CD4-positive, alpha-beta T cell treated with Interleukin-15 for 1 hour (primary cell): ENCODE measurements at regions not wholly inside any gene's neighbourhood (a gene's known extent, or its start where the extent isn't known, plus 50 kb on each side); places are given as distances from the start of the nearest gene placed in this dataset.
"Not testable (repeated sequence)": the region's sequence is repeated elsewhere in the genome, so short reads cannot be mapped to it uniquely, and the experiment has no call there.

ENCODE experiments used
- DNase-seq: peaks from one replicate; pipeline ENCODE4 v3.0.0-alpha.2; 2020

DNA sequence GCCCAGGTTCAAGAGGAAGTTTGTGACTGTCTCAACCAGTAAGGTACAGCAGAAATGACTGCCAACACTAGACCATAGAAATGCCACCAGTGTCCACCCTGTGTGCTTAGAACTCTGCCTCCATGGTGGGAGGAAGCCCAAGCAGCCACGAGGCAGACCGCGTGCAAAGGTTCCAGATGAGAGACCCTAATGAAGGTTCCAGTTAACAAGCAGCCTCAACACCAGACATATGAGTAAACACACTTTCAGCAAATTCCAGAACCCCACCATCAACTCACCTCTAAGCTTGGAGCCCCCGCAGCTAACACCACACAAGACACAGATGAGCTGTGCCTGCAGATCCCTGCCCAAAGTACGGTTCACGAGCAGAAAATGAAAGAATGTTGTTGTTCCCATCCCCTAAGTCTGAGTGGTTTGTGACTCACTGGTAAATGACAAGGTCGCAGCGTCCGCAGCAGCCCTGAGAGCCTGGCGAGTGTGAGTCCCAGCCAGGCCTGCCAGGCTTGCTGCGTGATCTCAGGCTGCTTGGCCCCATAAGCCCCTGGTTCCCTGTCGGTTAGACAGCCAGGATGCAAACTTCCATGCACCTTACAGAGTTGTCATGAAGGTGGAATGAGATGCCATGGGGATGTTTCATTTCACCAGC lies 193.7 kb downstream of the C16orf95 start:
- no peak for DNase-seq

DNA sequence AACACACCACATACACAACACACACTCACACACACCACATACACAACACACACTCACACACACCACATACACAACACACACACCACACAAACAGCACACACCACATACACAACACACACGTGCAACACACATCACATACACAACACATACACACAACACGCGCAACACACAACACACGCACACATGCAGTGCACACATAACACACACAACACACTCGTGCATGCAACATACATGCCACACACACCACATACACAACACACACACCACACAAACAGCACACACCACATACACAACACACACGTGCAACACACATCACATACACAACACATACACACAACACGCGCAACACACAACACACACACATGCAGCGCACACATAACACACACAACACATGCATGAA lies 192.8 kb downstream of the C16orf95 start:
- not testable (repeated sequence) for DNase-seq

DNA sequence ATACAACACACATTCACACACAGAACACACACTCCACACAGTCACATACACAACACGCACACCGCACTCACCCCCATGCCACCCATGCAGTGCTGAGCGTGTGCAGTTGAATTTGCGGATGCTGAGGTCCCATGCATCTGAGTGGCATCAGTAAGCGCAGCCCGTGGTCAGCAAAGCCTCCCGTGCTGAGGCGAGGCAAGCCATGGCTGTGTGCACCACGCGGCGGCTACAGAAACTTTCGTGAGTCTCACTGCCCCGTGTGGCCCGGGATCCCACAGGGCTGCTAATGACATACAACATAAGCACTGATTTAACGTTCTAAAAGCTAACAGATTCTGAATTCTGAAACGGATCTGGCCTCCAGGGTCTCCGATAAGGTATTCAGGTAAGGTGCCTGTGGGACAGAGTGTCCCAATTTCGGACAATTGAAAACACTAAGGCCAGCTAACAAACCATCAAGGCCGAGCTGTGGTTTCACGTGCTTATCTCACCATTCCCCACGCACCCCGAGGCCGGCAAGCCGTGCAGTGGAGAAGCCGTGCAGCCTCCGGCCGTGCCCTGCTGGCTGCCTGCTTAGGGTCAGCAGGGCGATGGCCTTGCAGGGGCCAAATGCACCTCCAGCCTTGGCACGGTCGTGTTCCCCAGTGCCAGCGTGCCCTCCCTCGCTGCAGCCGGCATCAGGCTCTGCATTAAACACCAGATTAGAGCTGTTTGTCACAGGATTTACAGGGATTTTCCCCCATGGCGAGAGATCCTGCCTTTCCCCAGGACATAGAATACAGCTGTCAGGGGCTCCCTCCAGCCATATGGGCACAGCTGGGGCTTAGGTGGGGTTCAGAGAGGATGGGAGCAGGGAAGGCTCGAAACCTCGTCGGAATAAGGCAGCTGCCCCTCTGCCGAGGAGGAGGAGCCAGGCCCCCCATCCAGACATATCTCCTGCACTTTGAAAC lies 191.7 kb downstream of the C16orf95 start:
- no peak for DNase-seq

DNA sequence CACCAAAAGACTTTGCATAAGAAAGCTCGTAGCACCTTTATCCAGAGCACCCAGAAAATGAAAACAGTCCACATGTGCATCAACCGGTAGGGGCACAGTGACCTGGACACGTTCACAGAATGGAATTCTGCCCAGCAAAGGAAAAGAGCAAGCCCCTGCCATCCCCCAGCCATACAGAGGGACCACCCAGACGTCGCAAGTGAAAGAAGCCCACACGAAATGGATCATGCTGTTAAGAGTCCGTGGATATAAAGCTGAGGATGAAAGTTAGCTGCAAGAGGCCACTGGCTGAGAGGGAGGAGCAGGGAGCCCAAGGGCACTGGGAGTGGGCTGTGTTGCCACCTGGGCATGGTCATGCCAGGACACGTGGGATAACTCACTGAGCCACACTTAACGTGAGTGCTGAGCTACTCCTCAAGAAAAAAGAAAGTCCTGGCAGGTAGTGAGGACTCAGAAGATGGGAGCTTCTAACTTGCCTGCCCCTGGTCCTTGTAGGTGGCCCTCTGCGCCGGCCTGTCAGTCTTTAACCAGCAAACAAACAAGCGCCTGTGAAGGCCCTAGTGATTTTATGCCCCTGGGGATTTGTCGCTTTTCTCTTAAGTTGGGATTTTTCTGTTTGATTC lies 190.7 kb downstream of the C16orf95 start:
- DNase-seq, result no peak

DNA sequence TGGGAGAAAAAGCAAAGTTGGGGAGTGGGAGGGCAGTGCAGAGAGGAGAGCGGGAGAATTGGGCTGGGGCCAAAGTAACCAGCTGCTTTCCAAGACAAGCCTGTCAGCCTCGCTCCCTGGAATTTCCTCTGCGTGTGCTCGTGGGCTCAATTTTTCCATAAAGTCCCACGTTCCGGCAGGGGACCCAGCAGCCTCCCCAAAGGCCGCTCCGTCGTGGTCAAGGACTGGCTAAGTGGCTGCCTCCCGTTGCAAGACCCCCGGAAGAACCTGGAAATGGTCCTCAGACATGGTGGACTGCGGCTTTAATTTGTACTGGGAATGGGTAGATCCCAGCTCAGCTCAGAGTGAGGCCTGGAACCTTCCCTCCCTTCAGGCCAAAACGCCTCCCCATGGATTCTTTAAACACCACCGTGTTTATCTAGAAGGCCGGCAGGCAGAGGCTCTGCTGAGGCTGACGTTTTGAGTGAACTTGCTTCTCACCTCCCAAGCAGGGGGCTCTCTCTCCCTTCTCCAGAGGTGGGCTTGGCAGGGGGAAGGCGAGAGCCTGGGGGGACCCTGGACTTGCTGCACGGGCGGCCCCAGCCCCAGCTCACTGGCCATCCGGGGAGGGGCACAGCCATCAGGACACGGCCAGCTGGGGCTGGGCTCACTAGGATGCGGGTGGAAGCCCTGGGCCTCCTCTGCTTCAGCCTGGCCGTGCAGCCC lies 190.0 kb downstream of the C16orf95 start:
- no peak for DNase-seq

DNA sequence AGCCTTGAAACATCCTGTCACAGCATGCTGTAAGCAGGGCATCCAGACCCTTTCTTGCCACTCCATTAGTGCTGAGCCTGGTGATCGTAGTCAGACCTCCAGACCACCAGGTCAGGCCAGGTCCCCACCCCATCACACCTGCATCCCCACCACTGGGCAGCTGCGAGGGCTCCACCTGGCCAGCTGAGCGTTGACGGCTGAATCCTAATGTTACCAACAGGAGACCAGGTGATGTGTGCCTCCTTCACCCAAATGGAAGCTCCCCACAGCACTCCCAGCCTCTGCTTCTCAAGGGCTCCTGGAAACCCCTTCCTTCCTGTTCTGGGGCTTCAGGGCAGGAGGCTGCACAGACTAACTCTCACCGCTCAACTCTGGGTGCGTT lies 189.4 kb downstream of the C16orf95 start:
- DNase-seq, result no peak

DNA sequence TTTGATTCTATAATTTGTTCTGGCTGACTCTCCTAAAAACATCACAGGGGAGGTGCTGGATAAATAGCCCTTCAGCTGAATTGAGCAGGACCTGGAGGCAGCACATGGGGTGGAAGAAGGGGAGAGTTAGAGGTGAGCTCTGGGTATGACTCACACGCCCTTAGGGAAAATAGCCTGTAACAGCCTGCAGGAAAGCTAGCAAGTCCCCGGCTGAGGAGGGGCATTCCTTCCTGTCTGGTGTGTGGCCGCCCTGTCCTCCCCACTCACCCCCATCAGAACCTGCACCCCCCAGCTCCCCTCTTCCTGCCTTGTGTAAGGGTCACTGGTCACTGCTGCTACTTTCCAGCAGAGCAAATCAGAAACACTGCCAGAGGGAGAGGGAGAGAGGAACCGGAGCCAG lies 187.4 kb downstream of the C16orf95 start:
- DNase-seq, result no peak

DNA sequence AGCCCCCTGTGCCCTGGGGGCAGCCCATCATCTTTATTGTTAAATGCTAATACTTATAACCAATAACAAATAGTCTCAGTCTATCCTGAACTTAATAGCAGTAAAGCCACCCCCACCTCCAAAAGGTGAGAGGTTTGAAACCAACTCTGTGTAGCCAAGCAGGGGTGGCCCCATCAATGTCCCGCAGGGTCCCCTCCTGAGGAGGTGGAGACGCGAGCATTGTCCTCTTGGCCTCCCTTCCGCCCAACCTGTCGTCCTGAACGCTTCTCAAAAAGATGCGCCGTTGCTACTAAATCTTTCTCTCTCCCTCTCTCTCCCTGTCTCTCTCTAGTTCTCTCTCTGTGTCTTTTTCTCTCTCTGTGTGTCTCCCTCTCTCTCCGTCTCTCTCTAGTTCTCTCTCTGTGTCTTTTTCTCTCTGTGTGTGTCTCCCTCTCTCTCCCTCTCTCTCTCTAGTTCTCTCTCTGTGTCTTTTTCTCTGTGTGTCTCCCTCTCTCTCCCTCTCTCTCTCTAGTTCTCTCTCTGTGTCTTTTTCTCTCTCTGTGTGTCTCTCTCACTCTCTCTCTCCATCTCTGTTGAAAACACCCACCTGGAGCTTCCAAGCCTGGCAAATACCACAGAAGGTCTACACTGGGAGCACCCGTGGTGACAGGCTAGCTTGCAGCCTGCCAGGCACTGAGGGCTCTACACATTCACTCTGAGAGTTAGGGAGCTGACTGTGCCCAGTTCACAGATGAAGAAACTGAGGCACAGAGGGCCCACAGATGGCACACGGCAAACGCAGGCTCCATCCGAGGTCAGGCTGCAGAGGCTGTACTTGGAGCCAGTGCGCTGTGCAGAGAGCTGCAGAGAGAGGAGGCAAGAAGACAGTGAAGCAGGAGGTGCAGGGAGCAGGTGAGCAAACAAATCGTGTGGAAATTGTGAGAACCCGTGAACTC lies 185.9 kb downstream of the C16orf95 start:
- DNase-seq, result no peak

DNA sequence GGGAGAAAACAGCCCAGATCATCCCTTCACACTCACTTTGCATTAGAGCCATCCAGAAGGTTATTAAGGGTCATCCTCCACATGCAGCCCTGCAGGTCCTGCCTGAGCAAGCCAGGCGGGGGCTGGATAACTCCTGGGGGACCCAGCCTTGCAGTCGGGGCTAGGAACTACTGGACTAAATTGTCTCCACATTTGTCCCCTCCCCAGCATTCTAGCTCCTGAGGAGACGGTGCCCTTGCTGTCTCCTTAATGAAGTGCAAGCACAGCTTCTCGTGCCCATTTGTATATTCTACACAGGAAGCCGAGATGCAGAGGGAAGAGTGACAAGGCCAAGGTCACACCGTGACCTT lies 185.2 kb downstream of the C16orf95 start:
- no peak for DNase-seq

DNA sequence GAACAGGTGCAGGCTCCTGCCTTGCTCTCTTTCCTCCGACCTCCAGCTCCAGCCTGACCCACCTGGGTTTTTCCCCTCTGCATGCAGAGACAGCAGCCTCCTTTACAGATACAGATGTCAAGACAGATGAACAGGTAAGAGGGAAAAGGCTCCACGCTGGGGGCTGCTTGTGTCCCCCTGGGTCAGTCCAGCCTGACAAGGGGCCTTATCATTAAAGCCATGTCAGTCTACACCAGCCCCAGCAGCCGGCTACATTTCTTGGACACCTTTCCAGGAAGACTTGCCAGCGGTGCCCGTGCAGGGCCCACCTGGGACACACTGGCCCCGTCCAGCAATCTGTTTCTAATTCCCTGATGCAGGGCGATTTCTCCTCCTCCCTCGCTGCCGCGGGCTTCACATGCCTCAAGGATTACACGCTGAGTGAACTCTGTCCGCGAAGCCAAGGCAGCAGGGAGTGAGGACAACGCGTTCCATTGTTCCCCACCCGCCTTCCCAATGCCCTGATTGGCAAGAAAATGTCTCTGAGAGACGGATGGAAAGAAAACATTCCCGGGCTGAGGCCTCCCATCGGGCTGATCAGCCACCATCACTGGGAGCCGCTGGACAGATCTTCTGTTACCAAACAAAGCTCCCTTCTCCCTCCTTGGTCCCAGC lies 184.7 kb downstream of the C16orf95 start:
- no peak for DNase-seq

DNA sequence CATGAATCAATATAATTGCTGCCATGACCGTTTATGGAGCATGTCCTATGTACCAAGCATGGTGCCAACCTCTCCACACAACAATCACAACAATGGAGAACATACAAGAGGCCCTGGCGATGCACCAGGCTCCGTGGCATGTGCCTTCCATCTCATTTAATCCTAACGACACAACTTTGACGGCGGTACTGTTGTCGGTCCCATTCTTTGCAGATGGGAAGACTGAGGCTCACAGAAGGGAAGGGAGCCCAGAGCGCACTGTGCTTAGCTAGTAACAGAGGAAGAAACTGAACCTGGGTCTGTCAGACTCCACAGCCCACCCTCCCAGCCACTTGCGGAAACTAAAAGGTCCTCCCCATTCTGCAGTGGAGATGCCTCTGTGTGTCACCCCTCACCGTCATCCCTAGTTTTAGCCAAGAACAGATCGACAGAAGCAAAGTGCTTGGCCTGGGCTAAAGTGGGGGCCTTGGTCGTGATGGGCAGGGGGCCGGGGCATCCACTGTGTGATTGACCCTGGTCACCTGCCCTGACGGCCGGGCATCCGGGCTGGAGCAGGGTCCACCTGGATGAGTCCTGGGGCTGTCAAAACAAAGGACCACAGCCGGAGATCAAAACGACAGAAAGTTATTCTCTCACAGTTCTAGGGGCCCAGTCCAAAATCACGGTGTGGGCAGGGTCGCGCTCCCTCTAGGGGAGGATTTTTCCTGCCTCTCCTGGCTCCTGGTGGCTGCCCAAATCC lies 183.9 kb downstream of the C16orf95 start:
- no peak for DNase-seq

DNA sequence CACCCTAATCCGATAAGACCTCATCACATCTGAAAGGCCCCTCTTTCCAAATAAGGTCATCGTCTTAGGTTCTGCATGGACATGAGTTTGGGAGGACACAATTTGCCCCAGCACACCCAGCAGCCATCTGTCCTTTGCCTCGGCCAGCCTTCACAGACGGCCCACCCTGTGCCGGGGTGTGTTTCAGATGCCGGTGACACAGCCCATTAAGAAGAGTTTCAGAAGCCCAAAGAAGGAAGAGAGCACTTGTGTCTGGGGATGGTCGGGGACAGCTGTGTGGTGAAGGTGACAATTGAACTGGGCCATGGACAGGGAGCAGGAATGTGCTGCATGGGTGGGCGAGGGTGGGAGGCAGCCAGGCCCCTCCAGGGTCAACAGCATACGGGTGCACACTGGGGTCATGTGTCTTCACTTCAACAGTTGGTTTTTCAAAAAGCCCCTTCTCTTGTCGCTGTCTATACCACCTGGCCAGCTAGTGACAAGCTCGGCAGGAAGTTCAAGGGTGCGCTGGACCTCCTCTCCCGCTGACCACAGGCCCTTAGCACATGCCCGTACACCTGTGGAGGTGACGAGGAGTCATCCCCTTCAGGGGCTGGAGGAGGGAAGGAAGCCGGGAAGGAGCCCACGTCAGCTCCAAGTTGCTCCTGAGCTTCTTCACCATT lies 183.1 kb downstream of the C16orf95 start:
- DNase-seq, result no peak

DNA sequence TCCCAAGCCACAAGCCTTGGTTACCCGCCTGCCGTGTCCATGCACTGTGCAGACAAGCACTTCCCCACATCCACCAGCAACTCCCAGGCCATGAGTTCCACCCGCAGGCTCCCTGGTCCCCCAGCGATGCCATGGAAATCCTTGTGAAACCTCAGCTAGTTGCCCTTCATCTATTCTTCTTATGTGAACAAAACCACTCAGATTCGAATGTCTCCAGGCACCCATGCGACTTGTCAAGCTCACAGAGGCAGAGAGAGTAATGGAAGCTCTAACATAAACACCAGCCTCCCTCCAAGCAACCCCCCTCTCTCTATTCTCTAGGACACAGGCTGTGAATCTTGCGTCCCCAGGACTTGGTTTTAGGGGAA lies 182.6 kb downstream of the C16orf95 start:
- DNase-seq, result no peak

DNA sequence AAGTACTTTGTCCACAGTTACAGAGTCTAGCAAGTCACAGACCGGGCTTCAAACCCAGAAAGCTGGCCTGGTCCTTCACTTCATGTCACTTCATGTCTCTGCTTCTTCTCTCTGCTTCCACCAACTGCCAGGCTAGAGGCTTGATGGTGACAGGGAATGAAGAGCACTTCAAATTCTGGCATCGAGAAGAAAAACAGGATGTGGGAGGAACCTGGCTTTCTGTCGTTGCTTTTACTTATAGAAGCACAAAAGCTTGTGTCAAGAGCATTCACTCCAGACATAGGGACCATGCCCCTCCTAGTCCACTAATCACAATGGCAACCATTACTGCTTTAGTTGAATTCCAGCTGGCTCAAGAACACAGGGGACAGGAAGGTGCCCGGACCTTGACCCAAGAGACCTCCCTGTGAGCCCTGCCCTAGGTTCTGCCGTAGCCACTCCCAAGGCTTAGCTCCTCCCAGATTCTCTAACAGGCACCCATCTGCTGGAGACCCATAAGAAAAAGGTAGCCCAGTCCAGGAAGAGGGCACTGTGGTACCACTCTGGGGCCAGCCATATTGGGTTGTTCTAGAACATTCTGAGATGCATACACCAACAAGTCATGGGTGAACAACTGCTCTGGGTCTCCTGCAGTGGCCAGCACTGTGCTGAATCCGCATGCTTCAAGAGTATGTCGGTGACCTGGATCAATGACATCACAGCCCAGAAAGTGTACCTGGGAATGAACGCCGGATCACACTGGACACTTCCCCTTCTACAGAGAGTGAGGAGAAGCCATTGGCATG lies 181.8 kb downstream of the C16orf95 start:
- DNase-seq, result no peak

DNA sequence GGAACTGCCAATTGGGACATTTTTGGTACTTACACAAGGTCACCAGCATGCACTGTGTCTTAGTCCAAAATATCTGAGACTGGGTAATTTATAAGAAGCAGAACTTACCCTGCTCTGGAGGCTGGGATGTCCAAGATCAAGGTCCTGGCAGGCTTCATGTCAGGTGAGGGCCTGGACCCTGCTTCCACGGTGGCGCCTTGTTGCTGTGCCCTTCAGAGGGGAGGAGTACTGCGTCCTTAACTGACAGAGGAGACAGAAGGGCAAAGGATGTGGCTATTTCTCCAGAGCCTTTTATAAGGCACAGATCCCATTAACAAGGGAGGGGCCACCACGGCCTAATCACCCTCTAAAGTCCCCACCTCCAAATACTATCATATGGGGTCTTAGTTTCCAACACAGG lies 178.9 kb downstream of the C16orf95 start:
- no peak for DNase-seq

DNA sequence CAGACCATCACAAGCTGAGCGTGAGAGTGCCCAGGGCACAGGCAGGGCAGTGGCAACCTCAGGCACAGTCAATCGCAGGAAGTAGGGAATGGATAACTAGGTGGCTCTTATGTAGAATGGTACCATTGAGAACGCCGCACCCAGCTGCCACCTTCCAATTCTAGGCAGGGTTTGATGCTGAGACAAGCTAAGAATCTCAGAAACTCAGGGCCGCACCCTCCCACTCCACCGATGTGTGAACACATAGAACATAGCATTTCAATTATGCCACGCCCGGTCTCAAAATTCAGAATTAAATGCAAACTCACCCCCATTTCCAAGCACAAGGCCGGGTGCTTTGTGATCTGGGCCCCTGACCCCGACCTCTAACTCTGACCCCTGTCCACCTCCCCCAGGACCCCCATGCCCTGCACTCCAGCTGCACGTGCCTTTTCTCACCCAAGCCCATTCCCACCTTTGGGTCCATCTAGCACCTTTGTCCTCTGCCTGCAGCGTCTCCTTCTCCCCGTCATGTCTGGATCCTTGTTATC lies 178.4 kb downstream of the C16orf95 start:
- DNase-seq, result no peak

DNA sequence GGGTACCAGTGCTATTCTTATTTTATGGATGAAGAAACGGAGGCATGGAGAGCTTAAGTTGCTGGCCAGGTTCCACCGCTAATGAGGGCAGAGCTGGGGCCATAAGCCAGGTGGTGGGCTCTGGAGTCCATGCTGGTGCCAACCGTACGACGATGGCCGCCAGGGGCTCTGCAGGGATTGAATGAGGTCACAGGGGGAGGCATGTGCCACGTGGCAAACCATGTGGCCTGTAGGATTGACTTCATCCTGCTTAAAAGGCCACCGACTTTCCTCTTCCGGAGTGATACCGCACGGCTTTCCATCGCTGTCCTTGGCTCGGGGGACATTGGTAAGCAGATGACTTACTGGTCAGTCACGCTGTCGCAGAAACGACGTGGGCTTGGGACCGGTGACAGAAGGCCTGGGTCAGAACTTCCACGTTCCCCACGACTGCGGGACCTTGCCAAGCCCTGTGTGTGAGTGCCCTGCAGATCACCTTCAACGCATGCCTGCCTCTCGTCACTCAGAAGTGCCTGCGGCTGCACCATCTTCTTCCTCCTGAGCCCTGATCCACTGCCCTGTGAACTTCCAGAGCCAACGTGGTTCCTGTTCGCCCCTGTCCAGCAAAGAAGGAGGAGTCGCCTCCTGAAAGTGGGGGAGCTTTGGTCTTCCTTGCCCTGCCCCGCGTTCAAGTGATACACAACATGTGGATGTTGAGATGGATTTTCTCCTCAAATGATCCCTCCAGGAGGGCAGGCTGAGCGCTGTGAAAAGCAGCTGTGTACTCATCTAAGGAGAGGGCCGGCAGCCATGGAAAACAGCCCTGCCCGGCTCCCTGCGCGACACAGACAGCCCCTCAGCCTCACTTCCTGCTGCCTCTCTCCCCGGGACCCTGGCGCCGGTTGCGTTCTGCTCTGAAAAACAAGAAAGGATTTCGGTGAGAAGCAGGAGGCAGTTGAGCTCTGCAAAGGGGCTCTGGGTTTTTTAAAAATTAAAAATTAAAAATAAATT lies 176.7 kb downstream of the C16orf95 start:
- DNase-seq, result no peak

DNA sequence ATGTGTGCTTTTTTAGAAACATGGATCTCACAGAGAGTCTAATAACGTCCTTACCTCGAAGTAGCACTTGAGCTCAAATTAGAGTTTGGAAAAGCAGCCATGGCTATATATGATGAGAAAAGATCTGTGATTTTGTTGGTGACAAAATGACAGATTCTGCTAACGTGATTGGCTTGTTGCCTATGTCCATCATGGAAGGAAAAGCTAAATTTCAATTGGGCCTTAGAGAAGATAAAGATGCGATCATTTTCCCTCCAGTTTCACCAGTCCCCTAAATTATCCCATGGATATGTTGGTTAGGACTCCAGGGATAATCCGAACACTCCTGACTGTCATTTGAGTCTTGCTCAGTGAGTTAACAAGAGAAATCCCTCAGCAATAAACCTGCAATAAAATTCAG lies 175.8 kb downstream of the C16orf95 start:
- no peak for DNase-seq
